Neural progenitor cell (in vitro differentiated cells): ENCODE measurements at regions not wholly inside any gene's neighbourhood (a gene's known extent, or its start where the extent isn't known, plus 50 kb on each side); places are given as distances from the start of the nearest gene placed in this dataset.

Experiments used
- CTCF ChIP-seq: fragments of 200-600 bp; sonication (generic); IDR thresholded peaks from 2 replicates; pipeline ENCODE4 v1.5.1; 2017; ENCODE audit warnings: antibody characterized with exemption, mild to moderate bottlenecking
- EZH2 ChIP-seq: fragments of 200-600 bp; sonication (generic); IDR thresholded peaks from 2 replicates; pipeline ENCODE4 v1.6.1; 2017; ENCODE audit warnings: antibody characterized with exemption, mild to moderate bottlenecking, moderate library complexity
- EZH2phosphoT487 ChIP-seq: fragments of 200-600 bp; sonication (generic); IDR thresholded peaks from 2 replicates; pipeline ENCODE4 v1.6.1; 2017; ENCODE audit warnings: antibody characterized with exemption

GRCh38 chr4:71872767-71873415, 89.0 kb upstream of the GC start:
- TF ChIP-seq EZH2phosphoT487 (no peak), CTCF (no peak), EZH2 (no peak)
